SH-SY5Y (cell line): ENCODE measurements at regions not wholly inside any gene's neighbourhood (a gene's known extent, or its start where the extent isn't known, plus 50 kb on each side); places are given as distances from the start of the nearest gene placed in this dataset.

Experiments used
- GATA2 ChIP-seq: IDR thresholded peaks from 2 replicates; pipeline ENCODE4 v1.6.1; 2011; ENCODE audit warnings: mild to moderate bottlenecking, low read depth, low read length
- GATA3 ChIP-seq: IDR thresholded peaks from 2 replicates; pipeline ENCODE4 v1.6.1; 2011; ENCODE audit warnings: low read depth, mild to moderate bottlenecking, low read length, moderate library complexity

DNA sequence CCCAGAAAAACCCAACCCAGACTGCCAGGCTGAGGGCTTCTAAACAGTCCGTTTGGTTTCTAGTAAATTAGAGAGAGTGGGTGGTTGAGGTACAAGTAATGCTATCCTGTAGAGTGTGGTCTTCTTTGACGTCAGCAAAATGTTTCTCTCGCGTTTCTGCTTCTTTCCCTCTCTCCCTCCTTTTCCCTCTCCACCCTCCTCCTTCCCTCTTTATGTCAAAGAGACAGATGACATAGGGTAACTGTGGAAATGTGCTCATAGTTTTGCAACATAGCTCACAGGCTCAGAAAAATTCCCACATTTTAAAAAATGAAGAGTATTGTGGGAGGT is 158.3 kb downstream of the TOMM20 start:
- TF ChIP-seq GATA3 (no peak), GATA2 (no peak)

DNA sequence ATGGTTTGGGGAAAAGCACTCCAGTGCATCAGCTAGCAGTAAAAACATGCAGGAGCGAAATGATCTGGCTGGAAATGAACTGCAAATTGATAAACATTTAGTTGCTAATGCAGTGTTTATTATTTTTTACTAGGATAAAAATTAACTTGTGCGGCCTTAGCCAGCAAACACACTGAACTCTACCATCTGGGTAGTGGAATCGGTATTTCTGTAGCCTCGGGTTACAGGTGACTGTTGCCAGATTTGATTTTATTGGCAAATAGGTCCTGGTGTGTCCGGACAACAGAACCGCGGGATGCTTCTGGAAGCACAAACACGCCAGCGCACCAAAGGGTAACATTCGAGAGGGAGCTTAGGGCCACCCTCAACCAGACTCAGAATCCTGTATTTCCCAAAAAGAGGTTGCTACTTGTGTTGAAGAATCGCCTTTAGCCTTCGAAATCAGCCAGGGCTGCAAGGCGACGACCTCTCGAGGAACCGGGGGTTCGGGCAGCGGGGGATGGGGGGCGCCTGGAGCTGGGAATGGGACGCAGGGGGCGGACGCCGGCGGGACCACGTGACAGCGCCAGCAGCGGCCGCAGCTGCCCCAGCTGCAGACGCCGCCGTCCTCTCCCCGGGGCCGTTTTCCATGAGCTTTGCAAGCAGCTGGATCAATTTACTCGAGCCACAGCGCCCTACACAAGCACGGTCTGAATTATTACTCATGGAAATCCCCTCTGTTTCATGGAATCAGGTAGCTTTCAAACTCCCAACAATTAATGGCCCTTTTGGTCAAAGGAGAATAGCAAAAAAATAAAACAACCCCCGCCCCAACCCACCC is 158.8 kb downstream of the TOMM20 start:
- TF ChIP-seq GATA2 = no peak; the same call in none of the 2 replicates
- no peak for TF ChIP-seq GATA3

DNA sequence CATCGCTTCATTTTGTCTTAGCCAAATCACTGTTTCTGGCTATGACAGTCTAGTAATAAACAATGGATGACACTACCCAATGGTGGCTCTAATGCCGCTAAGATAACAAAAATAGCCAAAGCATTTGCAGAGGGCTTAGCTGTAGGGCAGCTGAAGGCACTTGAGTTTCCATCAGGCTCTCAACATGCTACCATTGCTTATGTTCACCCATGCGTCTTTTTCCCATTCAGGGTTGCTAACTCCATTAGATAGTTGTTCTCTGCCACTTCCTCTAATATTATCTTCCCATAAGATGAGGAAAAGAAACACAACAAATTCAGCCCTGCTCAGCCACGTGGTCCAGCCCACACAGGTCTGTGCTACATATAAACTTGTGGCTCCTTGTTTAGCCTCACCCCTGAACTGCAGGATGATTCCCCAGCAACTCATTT is 159.6 kb downstream of the TOMM20 start:
- TF ChIP-seq GATA3 (no peak), GATA2 (no peak)

DNA sequence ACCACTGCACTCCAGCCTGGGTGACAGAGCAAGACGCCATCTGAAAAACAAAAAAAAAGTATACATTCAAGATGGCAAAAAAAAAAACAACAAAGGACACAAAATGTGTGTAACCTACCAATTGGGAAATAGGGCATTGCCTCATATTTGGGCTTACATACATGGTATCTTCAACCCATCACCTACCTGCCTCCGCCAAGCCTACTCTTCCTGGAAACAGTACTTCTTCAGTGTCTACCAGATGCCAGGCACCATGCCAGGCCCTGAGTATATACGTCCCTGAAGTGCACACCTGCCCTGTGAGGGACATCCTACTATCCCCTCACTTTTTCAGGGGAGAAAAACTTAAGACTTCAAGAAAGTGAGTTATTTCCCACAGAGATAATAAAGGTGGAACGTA is 160.2 kb downstream of the TOMM20 start:
- no peak for TF ChIP-seq GATA2
- no peak for TF ChIP-seq GATA3

DNA sequence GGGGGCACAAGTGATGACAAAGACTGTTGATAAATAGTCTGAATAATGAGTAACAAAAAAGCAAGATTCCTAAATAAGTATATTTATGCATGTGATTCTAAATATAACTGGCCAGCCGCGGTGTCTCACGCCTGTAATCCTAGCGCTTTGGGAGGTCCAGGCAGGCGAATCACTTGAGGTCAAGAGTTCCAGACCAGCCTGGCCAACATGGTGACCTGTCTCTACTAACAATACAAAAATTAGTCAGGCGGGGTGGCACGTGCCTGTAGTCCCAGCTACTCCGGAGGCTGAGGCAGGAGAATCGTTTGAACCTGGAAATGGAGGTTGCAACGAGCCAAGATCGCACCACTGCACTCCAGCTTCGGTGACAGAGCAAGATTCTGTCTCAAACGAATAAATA is 161.5 kb downstream of the TOMM20 start:
- TF ChIP-seq GATA2 (no peak), GATA3 (no peak)

DNA sequence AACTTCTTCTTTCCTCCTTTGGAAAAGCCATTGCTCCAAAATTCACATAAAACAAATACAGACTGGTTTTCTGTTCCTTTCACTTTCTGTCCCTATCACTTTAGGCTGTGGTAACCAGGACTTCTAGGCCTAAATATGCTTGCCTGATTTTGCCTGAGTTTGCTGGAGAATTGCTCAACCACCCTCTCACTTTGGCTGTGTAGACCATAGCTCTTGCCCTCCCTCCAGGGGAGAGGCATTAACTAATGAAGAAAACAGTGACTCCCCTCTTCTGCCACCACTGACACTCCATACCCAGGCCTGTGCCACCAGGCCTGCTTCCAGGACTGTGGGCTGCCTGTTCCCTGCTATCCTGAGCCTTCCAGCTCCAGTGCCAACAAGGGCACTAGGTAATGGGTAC is 163.5 kb downstream of the TOMM20 start:
- no peak for TF ChIP-seq GATA3
- TF ChIP-seq GATA2 = no peak

DNA sequence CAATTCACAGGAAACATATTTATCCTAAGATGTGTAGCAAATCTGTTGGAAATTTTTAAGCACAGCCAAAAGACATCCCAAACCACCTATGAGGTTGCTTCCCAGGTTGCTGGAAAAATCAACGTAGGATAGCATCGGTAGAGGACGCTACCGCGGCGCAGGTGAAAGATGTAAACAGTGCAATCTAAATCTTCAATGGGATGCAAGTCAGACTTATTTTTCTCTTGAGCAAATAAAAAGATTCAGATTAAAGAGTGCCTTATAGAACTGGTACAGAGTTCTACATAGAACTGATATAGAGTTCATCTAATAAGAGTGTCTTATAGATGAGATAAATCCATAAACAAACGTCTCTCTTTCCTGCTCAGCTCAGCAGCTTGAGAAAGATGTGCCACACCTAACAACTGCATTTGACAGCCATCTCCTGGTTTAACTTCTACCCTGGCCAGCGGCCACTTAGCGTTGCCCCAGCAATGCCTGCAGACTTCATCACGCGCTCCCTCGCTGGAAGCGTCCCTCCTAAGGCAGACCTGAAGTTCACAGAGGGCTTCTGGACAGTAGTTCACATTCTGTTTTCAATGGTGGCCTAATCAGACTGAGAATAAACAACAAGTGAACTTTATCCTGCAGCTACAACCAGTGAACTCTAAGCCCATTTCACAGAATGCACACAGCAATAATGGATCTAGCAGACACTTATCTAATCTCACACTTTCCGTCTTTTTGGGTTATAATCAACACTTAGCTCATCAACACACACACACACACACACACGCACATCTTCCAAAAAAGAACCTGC is 164.5 kb downstream of the TOMM20 start:
- TF ChIP-seq GATA3 = no peak
- TF ChIP-seq GATA2 = no peak

DNA sequence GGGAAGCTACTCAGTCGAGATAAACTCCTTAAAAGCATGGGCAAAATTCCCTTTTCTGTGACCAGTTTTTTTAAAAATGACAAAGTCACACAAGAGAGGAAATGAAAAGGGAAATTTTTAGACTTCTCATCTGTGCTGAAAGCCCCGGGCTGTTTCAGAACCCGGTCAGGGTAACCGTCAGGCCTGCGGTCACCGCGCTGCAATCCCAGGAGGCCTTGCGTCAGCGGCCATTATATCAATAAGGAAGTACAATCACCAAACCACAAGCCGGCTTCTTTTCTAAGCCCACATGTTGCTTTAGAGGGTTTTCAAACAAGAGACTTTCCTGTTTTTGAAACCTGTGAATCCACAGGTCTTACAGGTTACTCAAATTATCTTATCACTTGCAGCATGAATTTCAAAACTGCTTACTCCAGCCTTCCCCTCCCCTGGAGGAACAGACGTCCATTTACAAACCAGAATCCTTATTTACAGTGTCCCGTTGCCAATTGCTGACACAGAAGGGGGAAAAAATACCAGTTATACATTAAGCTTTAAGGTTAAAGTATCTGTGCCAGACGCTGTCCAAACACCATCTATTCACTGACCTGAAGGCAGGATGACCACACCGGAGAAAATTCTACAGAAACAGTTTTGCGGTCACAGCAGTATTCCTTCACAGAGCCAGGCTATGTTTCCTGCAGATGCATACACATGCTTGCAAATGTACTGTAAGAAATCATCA is 165.3 kb downstream of the TOMM20 start:
- TF ChIP-seq GATA3 (no peak), GATA2 (no peak)

GRCh38 chr1:234962340-234962989 is 166.2 kb downstream of the TOMM20 start:
- TF ChIP-seq GATA2 (peak; percentile 35; the same call in 1 of the 2 replicates), GATA3 (no peak)

GRCh38 chr1:234961456-234962339 is 166.9 kb downstream of the TOMM20 start:
- TF ChIP-seq GATA3 = no peak
- no peak for TF ChIP-seq GATA2

- TF ChIP-seq GATA3 (no peak), GATA2 (no peak)
These were observed 167.7 kb downstream of the TOMM20 start for GRCh38 chr1:234960722-234961455.

DNA sequence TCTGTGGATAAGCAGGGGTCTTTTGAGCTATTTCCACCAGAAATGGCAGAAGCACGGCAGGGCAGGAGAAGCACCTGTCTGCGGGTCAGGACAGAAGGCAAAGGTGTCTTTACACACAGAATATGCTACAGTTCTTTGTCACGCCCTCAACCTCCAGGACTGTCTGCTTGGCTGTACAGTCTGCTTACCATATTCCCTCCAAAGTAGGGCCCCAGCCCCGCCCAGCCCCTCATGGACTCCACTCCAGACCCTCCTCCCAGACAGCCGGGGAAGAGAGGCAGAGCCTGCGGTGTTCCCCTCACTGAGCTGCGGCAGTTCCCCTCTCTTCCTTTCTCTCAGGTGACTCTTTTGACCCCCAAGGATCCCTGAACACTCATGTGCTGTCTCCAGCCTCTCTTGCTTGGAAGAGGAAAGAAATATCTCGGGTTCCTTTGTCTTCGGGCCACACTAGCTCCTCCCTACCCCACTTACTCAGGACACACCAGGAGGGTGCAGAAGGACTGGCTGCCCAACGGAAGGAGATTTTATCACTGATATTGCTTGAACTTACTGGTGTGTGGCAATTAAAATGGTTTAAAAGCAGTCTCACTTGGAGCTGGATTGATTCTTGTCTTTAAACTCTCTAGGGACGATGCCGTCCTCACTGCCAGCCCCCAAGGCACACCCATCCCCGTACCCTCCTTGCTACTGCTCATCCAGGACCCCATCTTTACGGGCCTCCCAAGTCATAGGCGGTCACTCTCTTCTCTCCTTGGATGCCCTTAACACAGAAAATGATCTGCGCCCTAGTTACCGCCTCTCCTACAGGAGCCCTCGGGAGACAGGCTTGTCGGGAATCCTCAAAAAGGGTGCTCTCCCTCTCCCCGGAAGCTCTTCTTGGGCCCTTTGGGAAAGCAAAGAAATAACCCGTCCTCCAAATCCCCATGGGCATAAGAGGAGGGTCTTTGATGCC is 169.7 kb downstream of the TOMM20 start:
- TF ChIP-seq GATA2 (no peak), GATA3 (no peak)
